H1 (cell line): ENCODE measurements at regions not wholly inside any gene's neighbourhood (a gene's known extent, or its start where the extent isn't known, plus 50 kb on each side); places are given as distances from the start of the nearest gene placed in this dataset.

Source experiments
- CTCF ChIP-seq, 3 experiments: IDR thresholded peaks; 1 replicate in 2 of 3; 2 replicates in 1 of 3; pipeline versions ENCODE4 v1.5.1 to v1.6.1; 2011; ENCODE audit warnings: low read length in 3 of 3, mild to moderate bottlenecking in 3 of 3, inconsistent platforms in 2 of 3, low read depth in 1 of 3, moderate library complexity in 1 of 3; ENCODE audit not compliant: insufficient read depth in 1 of 3; ENCODE audit errors: control extremely low read depth in 1 of 3
- E2F6 ChIP-seq: IDR thresholded peaks from 2 replicates; pipeline ENCODE4 v1.6.1; 2012; ENCODE audit warnings: inconsistent platforms
- POLR2A ChIP-seq, 2 experiments: IDR thresholded peaks; 1 replicate in 1 of 2; 2 replicates in 1 of 2; pipeline ENCODE4 v1.6.1; 2011; ENCODE audit warnings: low read depth in 2 of 2, low read length in 2 of 2, mild to moderate bottlenecking in 2 of 2; ENCODE audit errors: control extremely low read depth in 1 of 2
- POLR2AphosphoS5 ChIP-seq: IDR thresholded peaks from 2 replicates; pipeline ENCODE4 v1.6.1; 2011; ENCODE audit warnings: low read depth, low read length
- TCF12 ChIP-seq: IDR thresholded peaks from 2 replicates; pipeline ENCODE4 v1.6.1; 2011; ENCODE audit warnings: low read depth, mild to moderate bottlenecking, low read length

GRCh38 chr7:109336531-109336930 is 766.9 kb downstream of the DNAJB9 start:
- TF ChIP-seq POLR2AphosphoS5 = no peak
- no peak for TF ChIP-seq TCF12
- no peak for TF ChIP-seq POLR2A (IDR thresholded peaks at IDR 0.05; ENCODE audit: control extremely low read depth in 1 of 2, low read depth in 2 of 2, low read length in 2 of 2)
- TF ChIP-seq E2F6 = no peak
- TF ChIP-seq CTCF (IDR thresholded peaks at IDR 0.05; ENCODE audit: control extremely low read depth in 1 of 3, insufficient read depth in 1 of 3, low read depth in 1 of 3, low read length in 3 of 3) = no peak
